ENCODE measurements at regions not wholly inside any gene's neighbourhood (a gene's known extent, or its start where the extent isn't known, plus 50 kb on each side); places are given as distances from the start of the nearest gene placed in this dataset.

DNA sequence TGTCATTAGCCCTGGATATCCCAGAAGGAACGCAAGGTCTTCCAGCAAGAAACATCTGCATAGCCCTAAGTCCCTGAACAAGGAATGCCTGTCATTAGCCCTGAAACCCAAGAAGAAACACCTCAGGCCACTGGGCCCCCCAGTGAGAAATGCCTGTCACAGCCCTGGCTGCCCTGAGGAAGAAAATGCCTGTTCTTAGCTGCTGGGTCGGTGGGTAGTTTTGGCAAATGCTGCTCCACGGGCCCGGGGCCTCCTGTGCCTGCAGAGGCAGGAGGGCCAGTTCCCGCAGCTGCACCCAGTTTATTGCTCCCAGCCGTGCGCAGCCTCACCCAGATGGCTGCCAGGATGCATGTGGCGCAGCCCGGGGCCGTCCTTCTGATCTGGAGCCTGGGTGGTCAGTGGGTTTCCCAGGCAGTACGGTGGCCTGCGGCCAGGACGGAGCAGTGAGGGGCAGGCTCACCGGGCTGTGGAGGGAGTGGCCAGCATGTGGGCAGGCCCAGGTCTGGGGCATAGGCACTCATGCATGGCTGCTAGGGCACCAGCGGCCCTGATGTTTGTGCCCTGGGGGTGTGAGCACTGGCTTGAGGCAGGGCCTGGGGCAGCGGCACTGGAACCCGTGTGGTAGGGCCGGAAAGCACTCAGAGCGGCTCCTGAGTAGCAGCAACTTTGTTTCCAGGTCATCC is 219.0 kb downstream of the ERMARD start:
- Histone ChIP-seq H4K20me1 (replicated peaks; ENCODE audit: control insufficient read depth, extremely low read depth, insufficient read depth, low read length) (no peaks in the 10 kb centered on the region), H3K4me3 (replicated peaks in 1 of 3; ENCODE audit: insufficient read depth in 1 of 3, low read depth in 1 of 3, low read length in 3 of 3) (no peak overlapping the region), H3K27me3 (ENCODE audit: control insufficient read depth in 2 of 2, insufficient read depth in 2 of 2, low read length in 2 of 2) (no peaks in the 10 kb centered on the region), H3K9ac (replicated peaks; ENCODE audit: extremely low read depth, insufficient read depth, low read length) (no peak overlapping the region), H3K9me3 (replicated peaks; ENCODE audit: control insufficient read depth, insufficient read depth, low read length) (no peaks in the 10 kb centered on the region), H2AFZ (ENCODE audit: low read depth, low read length) (no peak overlapping the region), H3K27ac (ENCODE audit: insufficient read depth, low read depth, low read length) (no peak overlapping the region), H3K4me2 (ENCODE audit: insufficient read depth, low read length) (no peak overlapping the region), H3K36me3 (ENCODE audit: control insufficient read depth in 2 of 2, extremely low read depth in 1 of 2, insufficient read depth in 2 of 2, low read length in 2 of 2) (no peaks in the 10 kb centered on the region), H3K4me1 (ENCODE audit: control insufficient read depth, extremely low read depth, insufficient read depth, low read length) (no peaks in the 10 kb centered on the region), H3K79me2 (ENCODE audit: control insufficient read depth, insufficient read depth, low read length) (no peaks in the 10 kb centered on the region), H3K9me1 (replicated peaks; ENCODE audit: control insufficient read depth, extremely low read depth, insufficient read depth, low read length) (no peaks in the 10 kb centered on the region)
- FAIRE-seq (no peak), DNase-seq (ENCODE audit: low read depth, low spot score) (no peak)
- intact Hi-C loops (cut with micrococcal nuclease): no loop called here
- dilution Hi-C loops (cut with MboI; ENCODE audit: extremely low pct_ligation_motif_present, low sequenced_read_pairs): no loop called here
- no TSS peak for BruUV-seq (replicated peaks)
- no peak for TF ChIP-seq POLR2A (IDR thresholded peaks at IDR 0.05; ENCODE audit: low read depth, low read length)
- no peak for TF ChIP-seq FOS (IDR thresholded peaks at IDR 0.05; ENCODE audit: borderline replicate concordance, insufficient read depth, low read length)
- TF ChIP-seq MYC (IDR thresholded peaks at IDR 0.05; ENCODE audit: low read depth, low read length): no peak
- TF ChIP-seq, protein P1, sequence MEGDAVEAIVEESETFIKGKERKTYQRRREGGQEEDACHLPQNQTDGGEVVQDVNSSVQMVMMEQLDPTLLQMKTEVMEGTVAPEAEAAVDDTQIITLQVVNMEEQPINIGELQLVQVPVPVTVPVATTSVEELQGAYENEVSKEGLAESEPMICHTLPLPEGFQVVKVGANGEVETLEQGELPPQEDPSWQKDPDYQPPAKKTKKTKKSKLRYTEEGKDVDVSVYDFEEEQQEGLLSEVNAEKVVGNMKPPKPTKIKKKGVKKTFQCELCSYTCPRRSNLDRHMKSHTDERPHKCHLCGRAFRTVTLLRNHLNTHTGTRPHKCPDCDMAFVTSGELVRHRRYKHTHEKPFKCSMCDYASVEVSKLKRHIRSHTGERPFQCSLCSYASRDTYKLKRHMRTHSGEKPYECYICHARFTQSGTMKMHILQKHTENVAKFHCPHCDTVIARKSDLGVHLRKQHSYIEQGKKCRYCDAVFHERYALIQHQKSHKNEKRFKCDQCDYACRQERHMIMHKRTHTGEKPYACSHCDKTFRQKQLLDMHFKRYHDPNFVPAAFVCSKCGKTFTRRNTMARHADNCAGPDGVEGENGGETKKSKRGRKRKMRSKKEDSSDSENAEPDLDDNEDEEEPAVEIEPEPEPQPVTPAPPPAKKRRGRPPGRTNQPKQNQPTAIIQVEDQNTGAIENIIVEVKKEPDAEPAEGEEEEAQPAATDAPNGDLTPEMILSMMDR (IDR thresholded peaks at IDR 0.05; ENCODE audit: extremely low read depth in 1 of 2, insufficient read depth in 1 of 2, low read depth in 1 of 2, low read length in 2 of 2): no peak
- no peak for TF ChIP-seq JUN (IDR thresholded peaks at IDR 0.05; ENCODE audit: borderline replicate concordance, insufficient read depth, insufficient read length, low read depth)
- POLR2A ChIA-PET: no interaction called here
- CTCF ChIA-PET: no interaction called here
